OCI-LY1 (cell line): ENCODE measurements at regions not wholly inside any gene's neighbourhood (a gene's known extent, or its start where the extent isn't known, plus 50 kb on each side); places are given as distances from the start of the nearest gene placed in this dataset.

Source experiments
- EZH2 ChIP-seq: fragments of 200-600 bp; sonication (generic), shearing (Covaris generic); IDR thresholded peaks from 2 replicates; pipeline ENCODE4 v1.8.0; 2017; ENCODE audit warnings: borderline replicate concordance, mixed run types, mild to moderate bottlenecking, antibody characterized with exemption, low read length, moderate library complexity, mixed read lengths
- TF ChIP-seq, protein P1 (sequence below): fragments of 200-600 bp; sonication (generic), shearing (Covaris generic); IDR thresholded peaks from 2 replicates; pipeline ENCODE4 v1.5.1; 2017; ENCODE audit warnings: mild to moderate bottlenecking, antibody characterized with exemption, low read length, moderate library complexity, mixed read lengths

DNA sequence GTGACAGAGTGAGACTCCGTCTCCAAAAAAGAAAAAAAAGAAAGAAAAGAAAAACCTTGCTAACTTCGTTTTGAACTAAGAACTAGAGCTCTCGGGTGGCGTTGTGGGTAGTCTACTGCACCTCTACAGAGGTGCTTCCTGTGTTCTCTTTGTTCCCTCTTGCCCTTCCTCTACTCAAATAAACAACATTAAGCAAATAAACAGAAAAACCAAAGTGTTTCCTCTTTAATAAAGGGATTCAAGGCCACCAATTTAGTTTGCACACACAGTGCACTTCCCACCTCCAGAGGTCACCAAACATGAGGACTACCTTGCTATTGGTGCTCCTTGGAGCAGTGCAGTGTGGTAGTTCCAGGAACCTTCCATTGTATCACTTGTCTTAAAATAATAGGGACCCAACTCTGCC, 354.2 kb upstream of the TBL1XR1 start:
- TF ChIP-seq, protein P1, sequence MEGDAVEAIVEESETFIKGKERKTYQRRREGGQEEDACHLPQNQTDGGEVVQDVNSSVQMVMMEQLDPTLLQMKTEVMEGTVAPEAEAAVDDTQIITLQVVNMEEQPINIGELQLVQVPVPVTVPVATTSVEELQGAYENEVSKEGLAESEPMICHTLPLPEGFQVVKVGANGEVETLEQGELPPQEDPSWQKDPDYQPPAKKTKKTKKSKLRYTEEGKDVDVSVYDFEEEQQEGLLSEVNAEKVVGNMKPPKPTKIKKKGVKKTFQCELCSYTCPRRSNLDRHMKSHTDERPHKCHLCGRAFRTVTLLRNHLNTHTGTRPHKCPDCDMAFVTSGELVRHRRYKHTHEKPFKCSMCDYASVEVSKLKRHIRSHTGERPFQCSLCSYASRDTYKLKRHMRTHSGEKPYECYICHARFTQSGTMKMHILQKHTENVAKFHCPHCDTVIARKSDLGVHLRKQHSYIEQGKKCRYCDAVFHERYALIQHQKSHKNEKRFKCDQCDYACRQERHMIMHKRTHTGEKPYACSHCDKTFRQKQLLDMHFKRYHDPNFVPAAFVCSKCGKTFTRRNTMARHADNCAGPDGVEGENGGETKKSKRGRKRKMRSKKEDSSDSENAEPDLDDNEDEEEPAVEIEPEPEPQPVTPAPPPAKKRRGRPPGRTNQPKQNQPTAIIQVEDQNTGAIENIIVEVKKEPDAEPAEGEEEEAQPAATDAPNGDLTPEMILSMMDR = peak; percentile 14; the same call in 1 of the 2 replicates
- no peak for TF ChIP-seq EZH2
